ENCODE measurements at regions not wholly inside any gene's neighbourhood (a gene's known extent, or its start where the extent isn't known, plus 50 kb on each side); places are given as distances from the start of the nearest gene placed in this dataset.
"Not testable (repeated sequence)": the region's sequence is repeated elsewhere in the genome, so short reads cannot be mapped to it uniquely, and the experiment has no call there.

GRCh38 chr5:87524217-87524616 is 111.5 kb upstream of the CCNH start:
- no peak for TF ChIP-seq GATA1 (IDR thresholded peaks at IDR 0.05; ENCODE audit: low read depth, low read length)
- no peak for TF ChIP-seq POLR2A (IDR thresholded peaks at IDR 0.05; ENCODE audit: low read length)
- DNase-seq, result no peak

GRCh38 chr5:87511778-87512177 is 99.0 kb upstream of the CCNH start:
- DNase-seq, result not testable (repeated sequence)

- no peak for DNase-seq
- TF ChIP-seq POLR2A (IDR thresholded peaks at IDR 0.05; ENCODE audit: low read length), result no peak
- no peak for TF ChIP-seq GATA1 (IDR thresholded peaks at IDR 0.05; ENCODE audit: low read depth, low read length)
Measured at GRCh38 chr5:87503004-87503403, 90.3 kb upstream of the CCNH start.

- TF ChIP-seq GATA1 (IDR thresholded peaks at IDR 0.05; ENCODE audit: low read depth, low read length) (no peak), POLR2A (IDR thresholded peaks at IDR 0.05; ENCODE audit: low read length) (no peak)
- DNase-seq, result no peak
Measured at GRCh38 chr5:87499478-87500410, 87.0 kb upstream of the CCNH start.

Measured in erythroblast (primary cell).